ENCODE measurements at regions not wholly inside any gene's neighbourhood (a gene's known extent, or its start where the extent isn't known, plus 50 kb on each side); places are given as distances from the start of the nearest gene placed in this dataset.

GRCh38 chr4:132593717-132594400 lies 555.2 kb upstream of the PCDH10 start:
- TF ChIP-seq CTCF (IDR thresholded peaks at IDR 0.05) (no peak), POLR2AphosphoS5 (IDR thresholded peaks at IDR 0.05) (no peak), POLR2A (IDR thresholded peaks at IDR 0.05) (no peak)

Measured in prostate gland (tissue), 2 donors.